GM12874 (cell line): ENCODE measurements at regions not wholly inside any gene's neighbourhood (a gene's known extent, or its start where the extent isn't known, plus 50 kb on each side); places are given as distances from the start of the nearest gene placed in this dataset.

Source experiments
- CTCF ChIP-seq: IDR thresholded peaks from 2 replicates; pipeline ENCODE4 v1.5.1; 2011; ENCODE audit warnings: low read depth, mild to moderate bottlenecking, control low read depth, low read length, moderate library complexity; ENCODE audit not compliant: insufficient read depth

DNA sequence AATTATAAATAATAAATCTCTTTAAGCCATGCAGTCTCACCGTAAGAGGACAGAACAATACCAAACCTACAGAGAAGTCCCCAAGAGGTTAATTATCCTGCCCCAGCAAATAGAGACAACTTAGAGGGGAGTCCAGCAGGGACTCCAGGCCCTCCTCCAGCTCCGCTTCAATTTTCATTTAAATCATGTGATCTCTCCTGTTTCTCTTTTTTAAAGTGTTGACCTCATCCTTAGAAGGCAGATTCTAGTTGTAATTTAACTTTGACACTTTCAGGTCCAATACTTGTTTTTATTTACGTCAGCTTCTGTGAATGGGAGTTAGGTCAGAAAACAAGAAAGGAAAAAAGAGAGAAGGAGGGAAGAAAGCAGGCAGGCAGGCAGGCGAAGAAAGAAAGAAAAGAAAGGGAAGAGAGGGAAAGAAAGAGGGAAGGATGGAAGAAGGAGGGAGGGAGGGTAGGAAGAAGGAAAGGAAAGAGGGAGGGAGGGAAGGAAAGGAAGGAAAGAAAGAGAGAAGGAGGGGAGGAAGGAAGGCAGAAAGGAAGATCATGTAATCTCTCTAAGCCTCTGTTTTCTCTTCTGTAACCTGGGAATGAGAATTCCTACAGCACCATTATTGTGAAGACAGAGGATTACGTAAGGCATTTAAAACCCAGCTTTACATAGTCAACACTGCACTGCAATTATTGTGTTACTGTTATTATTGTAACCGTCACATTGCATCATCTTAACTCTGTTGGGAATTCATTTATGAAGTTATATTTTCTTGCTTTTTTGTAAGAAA lies 227.7 kb downstream of the SKIDA1 start:
- no peak for TF ChIP-seq CTCF

- TF ChIP-seq CTCF = no peak
Observed at GRCh38 chr10:21296575-21297355, 228.7 kb downstream of the SKIDA1 start.

DNA sequence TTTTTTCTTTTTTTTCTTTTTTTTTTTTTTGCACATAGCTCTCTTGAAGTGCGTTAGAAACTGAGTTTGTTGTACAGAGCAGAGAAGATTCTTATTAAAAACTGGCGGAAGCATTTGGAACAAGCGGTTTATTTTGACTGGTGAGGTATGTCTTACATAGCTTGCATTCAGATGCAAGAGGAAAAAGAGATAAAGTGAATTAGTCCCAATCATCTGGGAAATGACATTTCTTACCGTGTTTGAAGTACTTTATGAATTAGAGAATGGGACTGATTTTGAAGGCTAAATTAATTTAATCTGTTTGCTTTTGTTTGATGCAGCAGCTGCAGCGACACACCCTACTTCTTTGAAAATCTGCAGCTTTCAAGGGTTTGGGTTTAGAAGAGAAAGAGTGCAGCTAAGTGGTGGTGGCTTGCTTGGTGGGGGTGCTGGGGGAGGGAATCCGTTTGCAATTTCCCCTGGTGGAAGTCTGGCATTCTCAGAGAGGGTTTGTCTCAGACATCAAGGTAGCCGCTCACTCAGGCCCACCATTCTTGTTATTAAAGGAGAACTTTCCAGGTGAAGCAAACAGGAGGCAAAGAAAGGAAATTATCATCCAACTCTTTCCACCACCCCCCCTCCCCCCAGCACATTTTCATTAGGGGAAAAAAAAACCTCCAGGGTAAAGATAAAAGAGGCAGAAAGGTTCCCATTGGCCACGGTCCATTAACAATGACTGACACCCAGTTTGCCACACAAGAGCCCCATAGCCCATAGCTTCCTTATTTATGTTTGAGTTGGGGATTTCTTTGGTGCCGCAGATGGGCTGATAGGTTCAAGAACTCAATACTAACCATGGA lies 231.7 kb downstream of the SKIDA1 start:
- no peak for TF ChIP-seq CTCF

- no peak for TF ChIP-seq CTCF
Observed at GRCh38 chr10:21292763-21293517, 232.5 kb downstream of the SKIDA1 start.

DNA sequence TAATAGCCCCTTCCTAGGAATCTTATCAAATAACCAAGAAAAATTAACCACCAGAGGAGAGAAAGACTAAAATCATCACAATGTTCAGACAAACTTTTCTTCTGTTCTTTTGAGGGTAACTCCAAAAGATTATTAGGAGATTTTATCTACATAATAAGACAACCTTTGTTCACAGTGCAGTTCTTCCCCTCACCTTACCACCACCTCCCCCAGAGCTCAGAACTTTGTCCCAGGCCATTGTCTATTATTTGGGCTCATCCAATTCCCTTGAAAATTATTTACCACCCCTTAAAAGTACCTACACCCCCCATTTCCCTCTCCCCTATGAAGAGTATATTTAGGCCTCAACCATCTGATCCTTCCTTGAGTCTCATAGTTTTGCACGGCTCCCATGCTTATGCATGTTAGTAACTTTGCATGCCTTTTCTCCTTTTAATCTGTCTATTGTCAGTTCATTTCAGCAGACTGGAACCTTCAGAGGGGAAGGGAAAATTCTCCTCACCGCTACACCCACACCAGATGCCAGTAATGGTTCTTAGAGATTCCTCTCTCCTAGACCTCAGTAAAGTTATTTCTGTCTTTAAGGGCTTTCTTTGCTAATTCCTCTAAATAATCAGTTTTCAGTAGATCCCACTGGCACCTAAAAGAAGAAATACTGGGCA lies 234.9 kb downstream of the SKIDA1 start:
- no peak for TF ChIP-seq CTCF

DNA sequence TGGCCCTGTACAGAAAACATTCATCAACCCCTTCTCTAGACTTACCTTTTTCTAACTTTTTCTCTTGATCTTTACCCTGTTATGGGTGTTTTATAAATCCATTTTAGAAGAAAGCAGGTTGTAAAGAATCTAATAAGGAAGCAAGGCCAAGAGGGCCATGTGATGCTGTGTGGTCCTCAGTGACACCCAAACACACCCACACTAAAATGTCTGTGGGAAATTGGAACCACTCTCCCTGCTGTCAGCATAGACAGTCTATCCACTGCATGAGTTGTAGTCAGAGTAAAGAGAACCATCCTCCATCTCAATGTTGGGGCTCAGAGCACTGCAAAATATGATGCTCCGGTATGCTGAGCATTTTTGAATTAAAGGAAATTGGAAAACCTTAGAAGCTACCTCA lies 235.5 kb downstream of the SKIDA1 start:
- TF ChIP-seq CTCF = no peak
